ENCODE measurements at regions not wholly inside any gene's neighbourhood (a gene's known extent, or its start where the extent isn't known, plus 50 kb on each side); places are given as distances from the start of the nearest gene placed in this dataset.
A peak's percentile ranks its signal among the peaks of the same experiment; 100 is the strongest.
"Not testable (repeated sequence)": the region's sequence is repeated elsewhere in the genome, so short reads cannot be mapped to it uniquely, and the experiment has no call there.

DNA sequence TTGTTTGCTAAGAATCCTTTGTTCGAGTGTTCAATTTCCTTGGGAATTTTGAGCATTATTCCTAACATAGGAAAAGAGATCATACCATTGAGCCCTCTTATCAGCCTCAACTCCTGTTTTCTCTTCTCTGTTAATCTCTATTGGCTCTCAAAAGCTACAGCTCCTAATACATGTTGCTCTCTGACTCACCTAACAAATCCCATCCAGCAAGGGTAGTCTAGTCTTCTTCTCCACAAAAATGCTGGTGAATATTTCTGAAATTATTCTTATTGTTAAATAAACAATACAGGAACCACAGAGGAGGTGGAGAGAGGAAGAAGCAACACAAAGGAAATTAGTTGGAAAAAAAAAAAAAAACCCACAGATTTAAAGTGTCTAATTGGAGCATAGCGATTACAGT, 325.8 kb upstream of the NAALADL2 start:
- Histone ChIP-seq H3K36me3 (ENCODE audit: control insufficient read depth, insufficient read depth, low read length) (no peaks in the 10 kb centered on the region), H3K4me1 (ENCODE audit: control insufficient read depth, insufficient read depth, low read length) (no peaks in the 10 kb centered on the region), H3K4me3 (ENCODE audit: low read length) (no peak overlapping the region), H3K27ac (ENCODE audit: low read length) (no peak overlapping the region), H3K27me3 (ENCODE audit: control insufficient read depth, insufficient read depth, low read length) (no peaks in the 10 kb centered on the region), H3K9me3 (ENCODE audit: control insufficient read depth, low read depth, low read length) (no peaks in the 10 kb centered on the region)
- DNase-seq, result no peak
- no CpG with 5 or more reads among the region's 2 CpGs for WGBS (ENCODE audit: insufficient coverage, low lambda C conversion rate)

DNA sequence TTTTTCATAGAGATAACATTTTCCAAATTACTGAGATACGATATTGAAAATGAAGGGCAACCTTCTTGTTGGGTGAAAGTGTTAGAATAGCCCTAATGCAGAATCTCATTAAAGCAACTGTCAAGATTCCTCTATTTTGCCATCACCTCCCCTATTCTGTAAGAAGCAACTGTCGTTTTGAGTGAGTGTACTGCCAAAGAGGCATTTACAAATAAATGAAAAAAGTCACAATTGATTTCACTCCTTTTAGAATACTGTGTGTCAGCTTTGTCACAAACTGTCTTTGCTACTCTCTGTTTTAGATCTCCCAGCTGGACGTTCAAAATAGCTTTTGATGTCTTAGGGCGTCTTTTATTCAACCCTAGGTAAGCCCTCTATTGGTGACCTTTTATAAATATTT, 322.8 kb upstream of the NAALADL2 start:
- no peak overlapping the region for H3K4me3 ChIP-seq (ENCODE audit: low read length)
- H3K36me3 ChIP-seq (ENCODE audit: control insufficient read depth, insufficient read depth, low read length), result no peaks in the 10 kb centered on the region
- no peaks in the 10 kb centered on the region for H3K4me1 ChIP-seq (ENCODE audit: control insufficient read depth, insufficient read depth, low read length)
- H3K9me3 ChIP-seq (ENCODE audit: control insufficient read depth, low read depth, low read length), result no peaks in the 10 kb centered on the region
- WGBS (ENCODE audit: insufficient coverage, low lambda C conversion rate), result 67% methylated on average over 1 of the region's 4 CpGs
- no peak for DNase-seq
- H3K27me3 ChIP-seq (ENCODE audit: control insufficient read depth, insufficient read depth, low read length), result no peaks in the 10 kb centered on the region
- no peak overlapping the region for H3K27ac ChIP-seq (ENCODE audit: low read length)

DNA sequence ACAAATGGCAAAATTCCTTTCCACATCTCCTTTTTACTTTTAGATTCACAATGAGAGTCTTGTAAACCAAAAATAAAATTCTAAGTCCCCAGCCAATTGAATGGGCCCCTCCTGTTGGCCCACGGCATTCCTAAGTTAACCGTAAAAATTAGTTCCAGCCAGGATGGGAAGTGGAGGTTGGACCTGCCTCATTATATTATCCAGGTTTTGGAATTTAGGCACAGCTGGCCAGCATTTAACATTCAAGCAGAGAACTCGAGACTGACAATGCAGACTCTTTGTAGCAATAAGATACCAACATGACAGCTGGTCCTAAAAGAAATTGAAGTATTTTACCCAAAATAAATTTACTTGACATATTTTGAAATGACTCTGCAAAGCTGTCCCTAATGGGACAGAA, 321.0 kb upstream of the NAALADL2 start:
- no peaks in the 10 kb centered on the region for H3K4me1 ChIP-seq (ENCODE audit: control insufficient read depth, insufficient read depth, low read length)
- WGBS (ENCODE audit: insufficient coverage, low lambda C conversion rate), result no CpG with 5 or more reads among the region's 3 CpGs

DNA sequence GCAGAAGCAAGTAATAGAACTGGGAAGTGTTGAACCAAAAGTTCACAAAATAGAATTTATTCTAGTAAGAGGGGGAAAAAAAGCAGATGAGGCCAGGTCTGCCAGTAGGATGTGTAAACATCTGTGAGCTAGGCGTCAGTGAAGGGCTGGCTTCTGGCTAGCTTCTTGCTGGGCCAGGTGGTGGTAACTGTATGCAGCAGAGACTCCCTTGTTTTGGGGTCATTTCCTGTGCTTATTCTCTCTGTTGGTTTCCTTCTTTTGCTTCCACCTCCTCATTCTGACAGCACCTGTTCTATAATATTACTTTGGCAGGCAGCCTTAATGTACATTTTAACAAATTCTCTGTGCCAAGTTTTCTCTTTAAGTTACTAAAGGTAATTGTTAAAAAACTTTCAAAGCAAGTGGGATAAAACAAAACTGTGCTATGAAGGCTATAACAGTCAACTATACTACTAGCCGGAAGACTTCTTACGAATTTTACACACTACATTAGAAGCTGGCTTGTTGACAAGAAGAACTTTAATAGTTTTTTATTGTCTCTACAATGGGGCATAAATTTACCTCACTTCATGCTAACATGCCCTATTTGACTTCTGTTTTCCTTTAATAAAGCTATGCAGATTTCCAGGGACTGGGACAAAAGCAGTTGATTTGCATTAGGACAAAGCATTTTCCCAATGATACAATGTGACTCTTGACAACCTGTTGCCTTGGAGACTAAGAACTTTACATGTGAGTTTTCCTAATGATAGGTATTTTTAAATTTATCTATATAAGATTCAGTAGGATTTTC, 318.8 kb upstream of the NAALADL2 start:
- Histone ChIP-seq H3K27ac (ENCODE audit: low read length) (no peak overlapping the region), H3K36me3 (ENCODE audit: control insufficient read depth, insufficient read depth, low read length) (no peaks in the 10 kb centered on the region), H3K9me3 (ENCODE audit: control insufficient read depth, low read depth, low read length) (no peaks in the 10 kb centered on the region), H3K27me3 (ENCODE audit: control insufficient read depth, insufficient read depth, low read length) (no peaks in the 10 kb centered on the region), H3K4me3 (ENCODE audit: low read length) (no peak overlapping the region), H3K4me1 (ENCODE audit: control insufficient read depth, insufficient read depth, low read length) (no peaks in the 10 kb centered on the region)
- WGBS (ENCODE audit: insufficient coverage, low lambda C conversion rate), result no CpG with 5 or more reads among the region's 3 CpGs
- DNase-seq, result no peak

More for the DNA sequence above, 321.0 kb upstream of the NAALADL2 start:
- no peak overlapping the region for H3K27ac ChIP-seq (ENCODE audit: low read length)
- H3K36me3 ChIP-seq (ENCODE audit: control insufficient read depth, insufficient read depth, low read length), result no peaks in the 10 kb centered on the region
- no peak overlapping the region for H3K4me3 ChIP-seq (ENCODE audit: low read length)
- no peaks in the 10 kb centered on the region for H3K27me3 ChIP-seq (ENCODE audit: control insufficient read depth, insufficient read depth, low read length)
- no peaks in the 10 kb centered on the region for H3K9me3 ChIP-seq (ENCODE audit: control insufficient read depth, low read depth, low read length)
- no peak for DNase-seq

DNA sequence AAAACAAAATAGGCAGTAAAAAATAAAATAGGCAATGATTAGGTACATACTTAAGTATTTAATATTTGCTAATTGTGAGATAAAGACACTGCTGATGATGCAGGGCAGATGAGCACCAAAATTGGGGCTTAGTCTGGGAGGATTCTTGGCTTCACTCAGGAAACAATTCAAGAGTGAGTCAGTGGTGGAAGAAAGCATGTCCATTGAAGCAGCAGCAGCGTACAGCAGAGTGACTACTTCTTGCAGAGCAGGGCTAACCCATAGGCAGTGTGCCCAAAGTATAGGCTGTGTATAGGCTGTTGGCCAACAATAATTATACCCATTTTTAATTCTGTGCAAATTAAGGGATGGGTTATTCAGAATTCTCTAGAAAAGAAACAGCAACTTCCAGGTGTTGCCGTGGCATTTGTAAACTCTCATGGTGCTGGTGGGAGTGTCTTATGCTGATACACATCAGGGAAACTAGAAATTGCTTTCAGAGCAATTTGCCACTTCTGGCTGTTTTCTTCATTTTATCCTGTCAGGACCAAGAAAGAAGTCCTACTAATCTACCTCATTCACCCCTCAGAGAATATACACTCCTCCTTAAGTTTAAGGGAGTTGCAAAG, 317.3 kb upstream of the NAALADL2 start:
- no CpG with 5 or more reads among the region's 2 CpGs for WGBS (ENCODE audit: insufficient coverage, low lambda C conversion rate)
- no peaks in the 10 kb centered on the region for H3K27me3 ChIP-seq (ENCODE audit: control insufficient read depth, insufficient read depth, low read length)
- no peak overlapping the region for H3K27ac ChIP-seq (ENCODE audit: low read length)
- DNase-seq, result no peak
- no peaks in the 10 kb centered on the region for H3K36me3 ChIP-seq (ENCODE audit: control insufficient read depth, insufficient read depth, low read length)
- H3K4me1 ChIP-seq (ENCODE audit: control insufficient read depth, insufficient read depth, low read length), result no peaks in the 10 kb centered on the region
- no peaks in the 10 kb centered on the region for H3K9me3 ChIP-seq (ENCODE audit: control insufficient read depth, low read depth, low read length)
- H3K4me3 ChIP-seq (ENCODE audit: low read length), result no peak overlapping the region

DNA sequence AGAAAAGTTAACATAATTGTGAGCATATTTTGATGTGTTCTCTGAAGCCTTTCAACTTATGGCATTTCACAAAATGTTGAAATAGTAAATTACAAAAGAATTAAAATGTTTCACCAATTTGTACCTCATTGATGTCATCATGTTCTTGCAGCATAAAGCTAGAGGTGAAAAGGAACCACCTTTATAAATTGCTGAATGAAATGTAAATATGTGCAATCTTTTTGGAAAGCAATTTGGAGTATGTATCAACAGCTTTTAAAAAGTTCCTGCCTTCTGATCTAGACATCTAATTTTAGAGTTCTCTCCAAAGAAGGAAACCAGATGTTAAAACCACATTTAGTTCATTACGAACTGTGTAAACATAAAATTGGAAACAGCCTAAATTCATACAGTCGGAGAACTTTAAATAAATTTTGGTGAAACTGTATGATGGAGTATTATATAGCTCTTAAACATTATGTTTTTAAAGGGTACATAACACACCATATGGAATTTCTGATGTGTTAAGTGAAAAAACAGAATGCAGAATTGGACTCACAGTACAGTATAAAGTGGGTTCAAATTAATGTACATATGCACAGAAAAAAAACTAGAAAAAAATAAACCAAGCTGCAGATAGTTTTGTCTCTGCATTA, 311.2 kb upstream of the NAALADL2 start:
- Histone ChIP-seq H3K27ac (ENCODE audit: low read length) (no peak overlapping the region), H3K36me3 (ENCODE audit: control insufficient read depth, insufficient read depth, low read length) (no peaks in the 10 kb centered on the region), H3K9me3 (ENCODE audit: control insufficient read depth, low read depth, low read length) (no peaks in the 10 kb centered on the region), H3K4me3 (ENCODE audit: low read length) (no peak overlapping the region), H3K4me1 (ENCODE audit: control insufficient read depth, insufficient read depth, low read length) (no peaks in the 10 kb centered on the region), H3K27me3 (ENCODE audit: control insufficient read depth, insufficient read depth, low read length) (no peaks in the 10 kb centered on the region)
- no peak for DNase-seq
- 86% methylated on average over 1 of the region's 2 CpGs for whole genome bisulfite sequencing (ENCODE audit: insufficient coverage, low lambda C conversion rate)

DNA sequence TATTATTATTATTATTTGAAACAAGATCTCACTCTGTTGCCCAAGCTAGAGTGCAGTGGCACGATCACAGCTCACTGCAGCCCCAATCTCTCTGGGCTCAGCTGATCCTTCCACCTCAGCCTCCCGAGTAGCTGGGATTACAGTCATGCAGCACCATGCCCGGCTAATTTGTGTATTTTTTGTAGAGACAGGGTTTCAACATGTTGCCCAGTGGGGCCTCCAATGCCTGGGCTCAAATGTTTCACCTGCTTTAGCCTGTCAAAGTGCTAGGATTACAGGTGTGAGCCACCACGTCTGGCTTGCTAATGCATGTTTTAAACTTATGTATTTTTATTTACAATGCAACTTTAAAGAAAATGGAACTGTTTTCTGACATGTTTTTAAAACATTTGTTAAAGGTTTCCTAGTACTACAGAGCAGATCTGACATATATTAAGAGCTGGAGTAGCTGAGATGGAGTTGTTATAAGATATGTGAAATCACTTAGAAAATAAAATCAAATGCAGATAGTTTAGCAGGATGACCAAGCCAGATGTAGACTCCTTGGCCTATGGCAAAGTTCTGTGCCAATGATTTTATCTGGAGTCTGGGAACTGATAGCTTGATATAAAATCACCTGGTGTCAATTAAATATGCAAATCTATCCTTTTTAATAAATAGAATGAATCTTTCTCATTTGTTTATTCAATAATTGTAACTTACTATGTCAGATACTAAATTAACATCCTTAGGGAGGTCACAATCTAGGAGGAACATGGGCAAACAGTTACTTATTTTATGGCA, 310.1 kb upstream of the NAALADL2 start:
- Histone ChIP-seq H3K36me3 (ENCODE audit: control insufficient read depth, insufficient read depth, low read length) (no peaks in the 10 kb centered on the region), H3K4me3 (ENCODE audit: low read length) (no peak overlapping the region), H3K27ac (ENCODE audit: low read length) (no peak overlapping the region), H3K9me3 (ENCODE audit: control insufficient read depth, low read depth, low read length) (no peaks in the 10 kb centered on the region), H3K27me3 (ENCODE audit: control insufficient read depth, insufficient read depth, low read length) (no peaks in the 10 kb centered on the region), H3K4me1 (ENCODE audit: control insufficient read depth, insufficient read depth, low read length) (no peaks in the 10 kb centered on the region)
- DNase-seq, result no peak
- no CpG with 5 or more reads among the region's 4 CpGs for WGBS (ENCODE audit: insufficient coverage, low lambda C conversion rate)

DNA sequence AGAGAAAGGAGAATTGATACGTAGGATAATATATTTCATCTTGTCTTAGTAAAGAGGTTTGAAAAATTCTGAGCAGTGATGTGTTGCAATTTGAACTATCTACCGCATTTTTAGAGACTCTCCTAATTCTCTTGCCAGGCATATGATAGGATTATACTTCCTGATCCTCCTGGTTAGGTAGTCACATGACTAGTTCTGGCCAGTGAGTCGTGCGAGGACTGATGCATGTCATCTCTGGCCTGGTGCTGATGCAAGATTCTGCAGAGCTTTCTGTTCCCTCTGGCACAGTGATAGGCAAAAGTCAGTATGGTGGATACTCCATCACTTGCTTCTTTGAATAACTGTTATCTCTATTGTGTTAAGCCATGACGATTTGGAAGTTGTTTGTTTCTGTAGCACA, 277.6 kb upstream of the NAALADL2 start:
- no CpG with 5 or more reads among the region's 5 CpGs for WGBS (ENCODE audit: insufficient coverage, low lambda C conversion rate)
- Histone ChIP-seq H3K4me1 (ENCODE audit: control insufficient read depth, insufficient read depth, low read length) (no peaks in the 10 kb centered on the region), H3K4me3 (ENCODE audit: low read length) (no peak overlapping the region), H3K27me3 (ENCODE audit: control insufficient read depth, insufficient read depth, low read length) (no peaks in the 10 kb centered on the region), H3K9me3 (ENCODE audit: control insufficient read depth, low read depth, low read length) (no peaks in the 10 kb centered on the region), H3K27ac (ENCODE audit: low read length) (no peak overlapping the region), H3K36me3 (ENCODE audit: control insufficient read depth, insufficient read depth, low read length) (no peaks in the 10 kb centered on the region)
- no peak for DNase-seq

DNA sequence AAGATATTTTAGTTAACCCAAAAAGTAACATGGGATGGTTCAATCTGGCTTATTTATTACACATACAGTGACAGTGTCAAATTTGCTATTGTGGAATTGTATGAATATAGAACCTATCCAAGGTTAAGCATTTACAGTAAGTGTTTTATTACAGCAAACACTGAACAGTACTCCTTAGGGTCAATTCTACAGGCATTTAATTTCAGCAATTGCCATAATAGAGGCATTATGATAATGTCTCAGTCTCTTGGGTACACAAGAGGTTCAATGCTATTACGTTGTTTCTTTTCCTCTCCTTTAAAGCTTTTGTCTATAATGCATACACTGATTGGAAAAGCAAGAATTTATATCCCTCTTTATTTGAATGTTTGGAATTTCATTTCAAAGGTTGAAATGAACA, 275.7 kb upstream of the NAALADL2 start:
- Histone ChIP-seq H3K9me3 (ENCODE audit: control insufficient read depth, low read depth, low read length) (no peaks in the 10 kb centered on the region), H3K27me3 (ENCODE audit: control insufficient read depth, insufficient read depth, low read length) (no peaks in the 10 kb centered on the region), H3K4me1 (ENCODE audit: control insufficient read depth, insufficient read depth, low read length) (no peaks in the 10 kb centered on the region), H3K4me3 (ENCODE audit: low read length) (no peak overlapping the region), H3K36me3 (ENCODE audit: control insufficient read depth, insufficient read depth, low read length) (no peaks in the 10 kb centered on the region), H3K27ac (ENCODE audit: low read length) (no peak overlapping the region)
- peak; percentile 5 to 57 for DNase-seq
- WGBS (ENCODE audit: insufficient coverage, low lambda C conversion rate), result no CpG with 5 or more reads among the region's 1 CpG

DNA sequence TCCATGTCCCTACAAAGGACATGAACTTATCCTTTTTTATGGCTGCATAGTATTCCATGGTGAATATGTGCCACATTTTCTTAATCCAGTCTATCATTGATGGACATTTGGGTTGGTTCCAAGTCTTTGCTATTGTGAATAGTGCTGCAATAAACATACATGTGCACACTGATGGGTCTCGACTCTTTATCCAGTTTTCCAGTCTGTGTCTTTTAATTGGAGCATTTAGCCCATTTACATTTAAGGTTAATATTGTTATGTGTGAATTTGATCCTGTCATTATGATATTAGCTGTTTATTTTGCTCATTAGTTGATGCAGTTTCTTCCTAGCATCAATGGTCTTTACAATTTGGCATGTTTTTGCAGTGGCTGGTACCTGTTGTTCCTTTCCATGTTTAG, 272.0 kb upstream of the NAALADL2 start:
- not testable (repeated sequence) for H3K9me3 ChIP-seq (ENCODE audit: control insufficient read depth, low read depth, low read length); DNase-seq; H3K4me1 ChIP-seq (ENCODE audit: control insufficient read depth, insufficient read depth, low read length); H3K27me3 ChIP-seq (ENCODE audit: control insufficient read depth, insufficient read depth, low read length); H3K36me3 ChIP-seq (ENCODE audit: control insufficient read depth, insufficient read depth, low read length); H3K27ac ChIP-seq (ENCODE audit: low read length); H3K4me3 ChIP-seq (ENCODE audit: low read length)
- WGBS (ENCODE audit: insufficient coverage, low lambda C conversion rate), result no CpG with 5 or more reads among the region's 1 CpG
